ENCODE measurements at regions not wholly inside any gene's neighbourhood (a gene's known extent, or its start where the extent isn't known, plus 50 kb on each side); places are given as distances from the start of the nearest gene placed in this dataset.

- TF ChIP-seq POLR2AphosphoS5 (IDR thresholded peaks at IDR 0.05; ENCODE audit: low read depth, low read length) (no peak), PBX3 (IDR thresholded peaks at IDR 0.05) (no peak), EZH2phosphoT487 (IDR thresholded peaks at IDR 0.05; ENCODE audit: borderline replicate concordance, low read depth) (no peak), CTCF (IDR thresholded peaks at IDR 0.05) (no peak), RAD21 (IDR thresholded peaks at IDR 0.05; ENCODE audit: low read length) (no peak), MXI1 (IDR thresholded peaks at IDR 0.05; ENCODE audit: low read depth, low read length) (no peak), FOSL2 (IDR thresholded peaks at IDR 0.05; ENCODE audit: borderline replicate concordance, low read depth) (no peak)
Measured at GRCh38 chr18:1917569-1917968, 653.7 kb downstream of the METTL4 start.

Data from SK-N-SH (cell line).